GM23248 (cell line): ENCODE measurements at regions not wholly inside any gene's neighbourhood (a gene's known extent, or its start where the extent isn't known, plus 50 kb on each side); places are given as distances from the start of the nearest gene placed in this dataset.

Experiments used
- EZH2 ChIP-seq: fragments of 200-600 bp; sonication (generic); IDR thresholded peaks from 2 replicates; pipeline ENCODE4 v1.6.1; 2018; ENCODE audit warnings: antibody characterized with exemption, mild to moderate bottlenecking; ENCODE audit not compliant: insufficient read depth, poor library complexity, severe bottlenecking
- EZH2phosphoT487 ChIP-seq: fragments of 200-600 bp; sonication (generic); IDR thresholded peaks from 2 replicates; pipeline ENCODE4 v1.6.1; 2018; ENCODE audit warnings: antibody characterized with exemption, moderate library complexity, mild to moderate bottlenecking, low read depth; ENCODE audit not compliant: insufficient read depth

DNA sequence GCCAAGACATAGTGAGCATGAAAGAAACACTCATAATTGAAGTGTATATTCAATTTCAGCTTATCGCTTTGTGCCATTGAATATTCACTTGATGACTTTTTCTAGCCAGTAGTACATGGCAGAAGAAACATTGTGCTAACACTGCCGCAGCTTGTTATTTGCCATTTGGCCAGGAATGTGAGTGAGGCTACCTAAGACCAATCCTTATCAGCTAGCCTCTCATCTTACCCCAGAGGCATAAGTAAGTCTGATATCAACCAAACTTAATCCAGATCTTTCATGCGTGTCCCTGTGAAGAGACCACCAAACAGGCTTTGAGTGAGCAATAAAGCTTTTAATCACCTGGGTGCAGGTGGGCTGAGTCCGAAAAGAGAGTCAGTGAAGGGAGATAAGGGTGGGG, 586.0 kb upstream of the MBL2 start:
- TF ChIP-seq EZH2, result no peak
- TF ChIP-seq EZH2phosphoT487, result no peak
